ENCODE measurements at regions not wholly inside any gene's neighbourhood (a gene's known extent, or its start where the extent isn't known, plus 50 kb on each side); places are given as distances from the start of the nearest gene placed in this dataset.
"Not testable (repeated sequence)": the region's sequence is repeated elsewhere in the genome, so short reads cannot be mapped to it uniquely, and the experiment has no call there.

- no peaks in the 10 kb centered on the region for H3K4me1 ChIP-seq
- H3K4me2 ChIP-seq: no peak overlapping the region
- no peaks in the 10 kb centered on the region for H4K20me1 ChIP-seq
- H3K4me3 ChIP-seq: no peak overlapping the region
- peaks cover 13% of the 10 kb centered on the region; the same call in 1 of the 2 replicates for H3K9me3 ChIP-seq
- H3K27ac ChIP-seq: no peak overlapping the region
- H3K36me3 ChIP-seq: no peaks in the 10 kb centered on the region
- TF ChIP-seq Cebpa-rat (IDR thresholded peaks at IDR 0.05): no peak
- H3K9ac ChIP-seq: no peak overlapping the region
- no peaks in the 10 kb centered on the region for H3K27me3 ChIP-seq
These were observed 1643.6 kb upstream of the CELF4 start for GRCh38 chr18:39209173-39209572.

DNA sequence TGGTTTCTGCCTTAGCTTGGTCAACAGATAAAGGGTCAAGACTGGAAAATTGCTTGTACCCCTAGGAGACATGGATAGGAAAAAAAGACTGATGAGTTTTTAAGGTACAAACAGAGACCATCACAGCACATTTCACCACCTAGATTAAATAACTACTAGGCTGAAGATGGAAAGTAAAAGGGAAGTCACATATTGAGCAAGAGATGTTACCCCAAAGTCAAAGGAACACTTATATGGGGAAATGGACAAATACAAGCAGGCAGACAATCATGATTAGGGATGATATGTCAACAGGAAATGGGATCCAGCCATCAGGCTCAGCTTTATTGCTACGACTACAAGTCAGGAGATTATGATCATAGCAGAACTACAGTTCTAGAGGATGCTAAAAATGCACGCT, 1643.1 kb upstream of the CELF4 start:
- TF ChIP-seq Cebpa-rat (IDR thresholded peaks at IDR 0.05): no peak
- Histone ChIP-seq H3K9me3 (peaks cover 13% of the 10 kb centered on the region; the same call in 1 of the 2 replicates), H3K36me3 (no peaks in the 10 kb centered on the region), H3K27ac (no peak overlapping the region), H4K20me1 (no peaks in the 10 kb centered on the region), H3K9ac (no peak overlapping the region), H3K4me3 (no peak overlapping the region), H3K4me1 (no peaks in the 10 kb centered on the region), H3K27me3 (no peaks in the 10 kb centered on the region), H3K4me2 (no peak overlapping the region)

- Histone ChIP-seq H3K4me1 (no peaks in the 10 kb centered on the region), H3K27me3 (no peaks in the 10 kb centered on the region), H3K4me2 (no peak overlapping the region), H3K9me3 (peaks cover 11% of the 10 kb centered on the region; the same call in 1 of the 2 replicates), H3K9ac (no peak overlapping the region), H4K20me1 (no peaks in the 10 kb centered on the region), H3K4me3 (no peak overlapping the region), H3K36me3 (no peaks in the 10 kb centered on the region), H3K27ac (no peak overlapping the region)
- no peak for TF ChIP-seq Cebpa-rat (IDR thresholded peaks at IDR 0.05)
These were observed 1642.6 kb upstream of the CELF4 start for GRCh38 chr18:39208190-39208589.

DNA sequence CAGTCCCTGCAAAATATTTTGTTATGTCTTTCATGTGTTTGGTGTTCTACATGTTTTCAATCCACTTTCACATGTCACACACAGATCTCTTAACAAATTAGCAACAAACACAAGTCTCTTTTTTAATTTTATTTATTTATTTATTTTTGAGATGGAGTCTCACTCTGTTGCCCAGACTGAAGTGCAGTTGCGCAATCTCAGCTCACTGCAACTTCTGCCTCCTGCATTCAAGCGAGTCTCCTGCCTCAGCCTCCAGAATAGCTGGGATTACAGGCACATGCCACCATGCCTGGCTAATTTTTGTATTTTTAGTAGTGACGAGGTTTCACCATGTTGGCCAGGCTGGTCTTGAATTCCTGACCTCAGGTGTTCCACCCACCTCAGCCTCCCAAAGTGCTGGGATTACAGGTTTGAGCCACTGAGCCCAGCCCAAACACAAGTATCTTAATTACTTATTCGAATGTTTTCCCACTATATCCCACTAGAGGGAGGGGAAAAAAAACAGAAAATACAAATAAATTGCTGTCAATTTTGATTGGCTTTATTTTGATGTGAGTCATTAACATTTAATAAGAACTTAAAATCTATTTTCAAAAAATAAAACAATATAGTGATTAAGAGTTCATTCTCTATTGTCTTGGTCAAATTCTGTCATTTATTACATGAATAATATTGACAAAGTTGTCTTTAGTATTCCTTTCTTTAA, 1641.0 kb upstream of the CELF4 start:
- not testable (repeated sequence) for H3K27me3 ChIP-seq, H3K27ac ChIP-seq, H3K4me2 ChIP-seq, H3K9ac ChIP-seq, H3K36me3 ChIP-seq, H3K4me1 ChIP-seq, H4K20me1 ChIP-seq, H3K4me3 ChIP-seq, H3K9me3 ChIP-seq
- peak; percentile 90 for TF ChIP-seq Cebpa-rat (IDR thresholded peaks at IDR 0.05)

GRCh38 chr18:39205565-39206195, 1640.1 kb upstream of the CELF4 start:
- Histone ChIP-seq H3K4me1 (no peaks in the 10 kb centered on the region), H3K9me3 (no peaks in the 10 kb centered on the region), H4K20me1 (no peaks in the 10 kb centered on the region), H3K36me3 (no peaks in the 10 kb centered on the region), H3K27ac (no peak overlapping the region), H3K4me2 (no peak overlapping the region), H3K9ac (no peak overlapping the region), H3K27me3 (no peaks in the 10 kb centered on the region), H3K4me3 (no peak overlapping the region)
- no peak for TF ChIP-seq Cebpa-rat (IDR thresholded peaks at IDR 0.05)

DNA sequence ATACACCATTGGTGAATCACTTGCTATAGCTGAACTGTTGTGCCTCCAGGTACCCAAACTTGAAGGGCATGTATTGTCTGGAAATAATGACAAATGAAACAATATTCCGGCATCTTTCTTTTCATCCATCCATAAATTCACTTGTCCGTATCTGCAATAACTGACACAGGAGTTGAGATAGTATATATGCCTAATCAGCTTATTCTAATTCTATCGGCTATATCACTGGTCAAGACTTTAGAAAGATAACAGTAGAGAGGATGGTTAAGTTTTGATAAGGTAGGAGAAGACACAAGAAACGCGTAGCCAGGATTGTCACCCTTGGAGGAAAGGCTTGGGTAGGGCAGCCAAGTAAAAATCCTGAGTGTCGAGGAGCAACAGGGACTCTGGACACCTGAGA, 1634.6 kb upstream of the CELF4 start:
- Histone ChIP-seq H3K9ac (no peak overlapping the region), H3K27me3 (no peaks in the 10 kb centered on the region; the same call in 1 of the 2 replicates), H3K4me1 (no peaks in the 10 kb centered on the region), H4K20me1 (no peaks in the 10 kb centered on the region), H3K36me3 (no peaks in the 10 kb centered on the region), H3K27ac (no peak overlapping the region), H3K4me3 (no peak overlapping the region), H3K4me2 (no peak overlapping the region), H3K9me3 (no peaks in the 10 kb centered on the region)
- no peak for TF ChIP-seq Cebpa-rat (IDR thresholded peaks at IDR 0.05)

- Histone ChIP-seq H3K9ac (no peak overlapping the region), H3K27ac (no peak overlapping the region), H3K4me2 (no peak overlapping the region), H3K27me3 (no peaks in the 10 kb centered on the region; the same call in 1 of the 2 replicates), H3K36me3 (no peaks in the 10 kb centered on the region), H3K9me3 (no peaks in the 10 kb centered on the region), H4K20me1 (no peaks in the 10 kb centered on the region), H3K4me1 (no peaks in the 10 kb centered on the region), H3K4me3 (no peak overlapping the region)
- TF ChIP-seq Cebpa-rat (IDR thresholded peaks at IDR 0.05): no peak
These were observed 1633.7 kb upstream of the CELF4 start for GRCh38 chr18:39199231-39199855.

- H3K27ac ChIP-seq: no peak overlapping the region
- no peak overlapping the region for H3K4me2 ChIP-seq
- H3K27me3 ChIP-seq: no peaks in the 10 kb centered on the region; the same call in 1 of the 2 replicates
- TF ChIP-seq Cebpa-rat (IDR thresholded peaks at IDR 0.05): no peak
- no peak overlapping the region for H3K9ac ChIP-seq
- no peaks in the 10 kb centered on the region for H3K4me1 ChIP-seq
- no peaks in the 10 kb centered on the region for H3K36me3 ChIP-seq
- H3K9me3 ChIP-seq: no peaks in the 10 kb centered on the region
- no peak overlapping the region for H3K4me3 ChIP-seq
- no peaks in the 10 kb centered on the region for H4K20me1 ChIP-seq
These were observed 1632.8 kb upstream of the CELF4 start for GRCh38 chr18:39198376-39198775.

DNA sequence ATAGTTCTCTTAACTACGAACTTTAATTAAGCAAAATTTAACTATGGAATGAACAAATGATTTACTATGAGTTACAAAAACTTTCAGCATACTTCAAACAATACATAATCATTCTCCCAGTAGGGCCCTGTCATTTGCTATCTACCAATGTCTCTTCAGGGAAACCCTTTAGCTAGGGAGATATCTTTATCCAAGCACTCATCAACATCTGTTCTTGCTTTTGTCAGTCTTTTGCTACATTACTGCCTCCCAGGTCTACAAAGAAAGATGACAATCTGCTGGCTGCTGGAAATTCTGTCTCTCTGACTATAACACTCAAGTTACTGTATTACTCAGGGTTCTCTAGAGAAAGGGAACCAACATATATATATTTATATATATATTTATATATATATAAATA, 1626.3 kb upstream of the CELF4 start:
- H3K9me3 ChIP-seq: no peaks in the 10 kb centered on the region
- no peaks in the 10 kb centered on the region; the same call in 1 of the 2 replicates for H3K27me3 ChIP-seq
- H3K27ac ChIP-seq: no peak overlapping the region
- no peak overlapping the region for H3K9ac ChIP-seq
- no peaks in the 10 kb centered on the region for H3K4me1 ChIP-seq
- no peaks in the 10 kb centered on the region for H4K20me1 ChIP-seq
- no peak for TF ChIP-seq Cebpa-rat (IDR thresholded peaks at IDR 0.05)
- H3K36me3 ChIP-seq: no peaks in the 10 kb centered on the region
- H3K4me2 ChIP-seq: no peak overlapping the region
- no peak overlapping the region for H3K4me3 ChIP-seq

- Histone ChIP-seq H3K27ac (no peak overlapping the region), H3K36me3 (no peaks in the 10 kb centered on the region), H3K4me1 (no peaks in the 10 kb centered on the region), H3K9me3 (no peaks in the 10 kb centered on the region), H3K27me3 (no peaks in the 10 kb centered on the region), H3K4me2 (no peak overlapping the region), H3K4me3 (no peak overlapping the region), H4K20me1 (no peaks in the 10 kb centered on the region), H3K9ac (no peak overlapping the region)
- TF ChIP-seq Cebpa-rat (IDR thresholded peaks at IDR 0.05): no peak
These were observed 1625.5 kb upstream of the CELF4 start for GRCh38 chr18:39191058-39191457.
